ENCODE measurements at regions not wholly inside any gene's neighbourhood (a gene's known extent, or its start where the extent isn't known, plus 50 kb on each side); places are given as distances from the start of the nearest gene placed in this dataset.
A peak's percentile ranks its signal among the peaks of the same experiment; 100 is the strongest.

DNA sequence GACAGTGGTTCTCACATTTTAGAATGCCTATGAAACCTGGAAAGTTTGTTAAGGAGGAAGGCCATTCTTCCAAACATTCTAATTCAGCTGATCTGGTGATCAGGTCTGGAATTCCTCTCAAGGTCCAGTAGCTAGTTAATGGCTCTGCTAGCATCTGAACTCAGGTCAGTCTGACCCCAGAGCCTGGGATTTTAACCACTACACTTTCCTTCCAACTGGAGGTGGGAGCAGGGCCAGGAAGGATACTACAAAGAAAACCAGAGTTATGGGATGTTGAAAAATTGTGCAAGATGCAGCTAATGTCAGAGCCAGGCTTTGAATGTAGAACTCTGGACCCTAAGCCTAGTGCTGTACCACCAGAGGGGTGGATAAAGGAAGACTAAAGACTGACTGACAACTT is 73.6 kb upstream of the NID2 start:
- Histone ChIP-seq H3K4me1 (no peaks in the 10 kb centered on the region), H3K4me3 (no peak overlapping the region), H3K9me3 (no peaks in the 10 kb centered on the region), H3K27ac (no peak overlapping the region), H3K27me3 (no peaks in the 10 kb centered on the region), H3K36me3 (no peaks in the 10 kb centered on the region)
- intact Hi-C loops (cut with DNase I) = no loop called here
- no peak for DNase-seq
- no peak for TF ChIP-seq POLR2AphosphoS5 (IDR thresholded peaks at IDR 0.05)
- no peak for TF ChIP-seq POLR2A (IDR thresholded peaks at IDR 0.05)
- TF ChIP-seq EP300 (IDR thresholded peaks at IDR 0.05) = no peak
- TF ChIP-seq, protein P1, sequence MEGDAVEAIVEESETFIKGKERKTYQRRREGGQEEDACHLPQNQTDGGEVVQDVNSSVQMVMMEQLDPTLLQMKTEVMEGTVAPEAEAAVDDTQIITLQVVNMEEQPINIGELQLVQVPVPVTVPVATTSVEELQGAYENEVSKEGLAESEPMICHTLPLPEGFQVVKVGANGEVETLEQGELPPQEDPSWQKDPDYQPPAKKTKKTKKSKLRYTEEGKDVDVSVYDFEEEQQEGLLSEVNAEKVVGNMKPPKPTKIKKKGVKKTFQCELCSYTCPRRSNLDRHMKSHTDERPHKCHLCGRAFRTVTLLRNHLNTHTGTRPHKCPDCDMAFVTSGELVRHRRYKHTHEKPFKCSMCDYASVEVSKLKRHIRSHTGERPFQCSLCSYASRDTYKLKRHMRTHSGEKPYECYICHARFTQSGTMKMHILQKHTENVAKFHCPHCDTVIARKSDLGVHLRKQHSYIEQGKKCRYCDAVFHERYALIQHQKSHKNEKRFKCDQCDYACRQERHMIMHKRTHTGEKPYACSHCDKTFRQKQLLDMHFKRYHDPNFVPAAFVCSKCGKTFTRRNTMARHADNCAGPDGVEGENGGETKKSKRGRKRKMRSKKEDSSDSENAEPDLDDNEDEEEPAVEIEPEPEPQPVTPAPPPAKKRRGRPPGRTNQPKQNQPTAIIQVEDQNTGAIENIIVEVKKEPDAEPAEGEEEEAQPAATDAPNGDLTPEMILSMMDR (IDR thresholded peaks at IDR 0.05) = no peak

DNA sequence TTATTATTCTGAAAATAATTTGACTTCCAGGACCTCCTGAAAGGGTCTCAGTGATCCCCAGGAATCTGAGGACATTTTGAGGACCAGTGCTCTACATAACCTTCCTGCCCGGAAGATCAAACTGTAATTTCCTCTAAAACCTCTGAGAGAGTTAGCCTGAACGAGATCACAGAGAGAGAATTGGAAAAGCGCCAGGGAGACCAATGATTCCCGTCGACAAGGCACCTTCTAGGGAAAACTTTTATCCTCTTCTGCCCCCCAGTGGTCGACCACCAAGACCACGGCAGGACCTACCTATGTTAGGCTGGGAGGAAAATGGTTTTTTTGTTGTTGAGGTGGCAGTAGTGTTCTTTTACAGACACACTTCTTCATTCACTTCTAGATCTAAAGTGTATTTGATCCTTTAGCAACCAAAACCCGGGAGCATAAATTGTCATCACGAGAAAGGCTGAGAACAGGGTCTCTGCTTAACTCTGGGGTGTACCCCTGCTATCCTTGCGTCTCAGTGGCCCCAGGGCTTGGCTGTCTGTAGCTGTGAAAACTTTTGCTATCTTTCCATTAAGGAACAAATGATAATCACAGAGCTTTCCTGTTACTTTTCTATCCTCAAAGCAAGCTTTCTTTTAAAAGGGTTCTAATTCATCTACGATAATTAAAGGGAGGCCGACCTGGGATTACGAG is 62.9 kb upstream of the NID2 start:
- Histone ChIP-seq H3K27me3 (no peaks in the 10 kb centered on the region), H3K4me3 (no peak overlapping the region), H3K36me3 (no peaks in the 10 kb centered on the region), H3K27ac (peak overlapping the region in 1 of 4 donors; percentile 34), H3K9me3 (peaks cover 0 to 5% (median 4%) of the 10 kb centered on the region in 4 donors), H3K4me1 (peaks cover 0 to 27% (median 15%) of the 10 kb centered on the region in 4 donors)
- 31 to 34% methylated on average over 13 of the region's 13 CpGs for WGBS, 2 donors
- TF ChIP-seq, protein P1 (IDR thresholded peaks at IDR 0.05) = peak; percentile 51 to 74 (median 66)
- TF ChIP-seq POLR2AphosphoS5 (IDR thresholded peaks at IDR 0.05) = peak in 3 of 4 donors; percentile 24 to 71 (median 71)
- no peak for TF ChIP-seq POLR2A (IDR thresholded peaks at IDR 0.05)
- intact Hi-C loops (cut with DNase I) = loop anchor here (1.0 to 5.0 kb wide), 3 partner anchors 135 to 479 kb away; partner anchors contain the start of genes FRMD6 and RTRAF
- DNase-seq = peak; percentile 93

DNA sequence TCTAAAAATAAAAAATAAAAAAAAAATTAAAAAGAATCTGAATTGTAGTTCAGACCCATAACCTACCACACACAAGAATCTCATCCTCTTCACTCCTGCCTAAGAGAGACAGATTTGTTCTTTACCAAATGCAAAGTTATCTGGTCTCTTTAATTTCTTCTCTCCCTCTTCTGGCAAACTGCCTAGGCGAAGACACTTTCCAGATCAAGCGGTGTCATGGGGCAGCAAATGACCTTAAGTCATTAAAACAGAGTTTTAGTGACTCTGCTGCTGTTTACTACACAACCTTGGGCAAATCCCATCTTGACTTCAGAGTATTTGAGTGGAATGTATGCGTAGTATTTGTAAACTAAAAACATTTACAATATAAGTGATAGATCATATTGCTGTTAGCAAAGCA is 60.9 kb upstream of the NID2 start:
- Histone ChIP-seq H3K36me3 (no peaks in the 10 kb centered on the region), H3K4me3 (no peak overlapping the region), H3K4me1 (peaks cover 0 to 34% (median 15%) of the 10 kb centered on the region in 4 donors), H3K27ac (peak overlapping the region in 3 of 4 donors; percentile 48 to 60 (median 59)), H3K9me3 (no peaks in the 10 kb centered on the region), H3K27me3 (no peaks in the 10 kb centered on the region)
- WGBS, 2 donors = 65 to 78% methylated on average over 3 of the region's 3 CpGs
- TF ChIP-seq EP300 (IDR thresholded peaks at IDR 0.05) (peak in 2 of 4 donors; percentile 6 to 10), POLR2A (IDR thresholded peaks at IDR 0.05) (no peak), POLR2AphosphoS5 (IDR thresholded peaks at IDR 0.05) (peak; percentile 76 to 92 (median 85))
- DNase-seq = peak; percentile 75
- intact Hi-C loops (cut with DNase I) = loop anchor here (2.0 to 5.0 kb wide), 4 partner anchors 61 to 477 kb away; partner anchors contain the start of genes FRMD6, NID2 and RTRAF

DNA sequence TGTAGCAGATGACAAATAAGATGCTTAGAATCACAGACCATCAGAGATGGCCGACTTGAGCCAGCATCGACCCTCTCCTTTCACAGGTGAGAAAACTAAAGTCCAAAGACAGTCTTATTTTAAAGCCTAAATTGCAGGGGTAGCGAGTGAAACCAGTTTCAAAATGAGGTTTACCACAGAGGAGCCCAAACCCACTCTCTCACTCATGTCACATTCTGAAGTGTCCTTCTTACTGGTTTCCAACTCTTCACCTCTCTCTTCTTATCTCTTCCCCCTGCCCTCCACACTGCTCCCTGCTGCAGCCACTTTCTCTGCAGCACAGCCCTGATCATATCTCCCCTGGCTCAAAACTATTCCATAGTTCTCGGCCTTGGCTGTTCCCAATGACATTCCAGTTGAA is 57.0 kb upstream of the NID2 start:
- H3K27ac ChIP-seq = no peak overlapping the region

More for the DNA sequence above, 57.0 kb upstream of the NID2 start:
- Histone ChIP-seq H3K36me3 (no peaks in the 10 kb centered on the region), H3K27me3 (no peaks in the 10 kb centered on the region), H3K9me3 (no peaks in the 10 kb centered on the region), H3K4me1 (peaks cover 0 to 26% (median 12%) of the 10 kb centered on the region in 4 donors), H3K4me3 (no peak overlapping the region)
- WGBS, 2 donors = 86 to 95% methylated on average over 4 of the region's 4 CpGs
- intact Hi-C loops (cut with DNase I) = loop anchor here (5.0 kb wide), 1 partner anchor 79 kb away; no protein-coding TSS in a partner anchor
- TF ChIP-seq EP300 (IDR thresholded peaks at IDR 0.05) (no peak), POLR2AphosphoS5 (IDR thresholded peaks at IDR 0.05) (no peak), POLR2A (IDR thresholded peaks at IDR 0.05) (no peak)
- TF ChIP-seq, protein P1 (IDR thresholded peaks at IDR 0.05) = no peak
- DNase-seq = no peak
